NOMO-1 treated with dmso at 0.1 percent for 144 hours (cell line): ENCODE measurements at regions not wholly inside any gene's neighbourhood (a gene's known extent, or its start where the extent isn't known, plus 50 kb on each side); places are given as distances from the start of the nearest gene placed in this dataset.
"Not testable (repeated sequence)": the region's sequence is repeated elsewhere in the genome, so short reads cannot be mapped to it uniquely, and the experiment has no call there.

Source experiments
- DNase-seq: peaks from one replicate; lab custom pipeline; 2025; ENCODE audit not compliant: unreplicated experiment; lab: John Stamatoyannopoulos, UW

DNA sequence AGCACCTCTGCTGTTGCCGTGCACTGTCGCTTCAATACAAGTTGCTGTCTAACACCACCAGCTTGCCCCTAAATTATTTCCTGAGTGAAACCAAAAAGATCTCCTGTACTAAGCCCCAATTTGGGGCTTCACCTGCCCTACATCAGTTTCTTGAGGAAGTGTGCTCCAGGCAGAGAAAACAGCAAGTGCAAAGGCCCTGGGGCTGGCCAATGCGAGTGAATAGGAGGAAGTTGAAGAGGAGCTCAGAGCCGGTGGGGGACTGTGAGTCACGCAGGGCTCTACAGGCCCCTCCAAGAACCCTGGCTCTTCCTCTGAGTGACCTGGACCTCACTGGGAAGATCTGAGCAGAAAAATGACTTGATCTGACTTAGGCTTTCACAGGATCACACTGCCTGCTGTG is 117.2 kb downstream of the IPO8 start:
- no peak for DNase-seq

DNA sequence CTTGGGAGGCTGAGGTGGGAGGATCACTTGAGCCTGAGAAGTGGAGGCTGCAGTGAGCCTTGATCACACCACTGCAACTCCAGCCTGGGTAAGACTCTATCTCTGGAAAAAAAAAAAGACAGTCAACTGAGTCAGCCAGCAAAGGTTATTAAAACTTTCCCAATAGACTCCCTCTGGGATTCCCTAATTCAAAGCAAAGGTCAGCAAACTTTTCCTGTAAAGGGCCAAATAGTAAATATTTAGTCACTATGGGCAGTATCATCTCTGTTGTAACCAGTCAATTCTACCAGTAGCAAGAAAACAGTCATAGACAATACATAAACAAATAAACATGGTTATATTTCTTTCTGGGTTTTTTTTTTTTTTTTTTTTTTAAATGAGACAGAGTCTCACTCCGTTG is 122.5 kb downstream of the IPO8 start:
- no peak for DNase-seq

DNA sequence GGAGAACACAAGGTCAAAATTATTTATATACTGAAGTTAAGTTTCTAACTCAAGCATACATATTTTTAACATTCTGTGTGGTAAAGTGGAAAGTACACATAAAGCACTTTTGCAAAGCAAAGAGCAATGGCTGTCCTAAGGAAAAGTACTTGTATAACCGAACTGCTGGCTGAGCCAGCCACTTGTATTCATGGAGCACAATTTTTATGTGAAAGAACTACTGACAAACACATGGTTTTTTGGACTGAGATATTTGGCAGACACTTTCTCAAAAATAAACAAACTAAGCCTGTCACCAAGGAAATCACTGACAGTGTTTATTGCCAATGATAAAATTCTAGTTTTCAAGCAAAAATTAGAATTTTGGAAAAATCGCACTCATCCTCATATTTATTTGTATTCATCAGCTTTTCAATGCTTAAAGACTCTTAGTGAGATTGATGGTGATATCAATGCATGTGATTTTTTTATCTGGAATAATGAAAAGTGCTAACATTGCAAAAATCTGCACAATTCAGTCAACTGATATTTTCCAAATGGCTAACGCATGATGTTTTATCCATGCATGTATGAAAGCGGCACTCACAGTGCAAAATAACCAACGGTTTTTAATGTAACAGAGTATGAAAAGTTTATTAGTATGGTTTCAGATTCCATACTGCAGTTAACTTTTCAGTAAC is 125.3 kb downstream of the IPO8 start:
- no peak for DNase-seq

DNA sequence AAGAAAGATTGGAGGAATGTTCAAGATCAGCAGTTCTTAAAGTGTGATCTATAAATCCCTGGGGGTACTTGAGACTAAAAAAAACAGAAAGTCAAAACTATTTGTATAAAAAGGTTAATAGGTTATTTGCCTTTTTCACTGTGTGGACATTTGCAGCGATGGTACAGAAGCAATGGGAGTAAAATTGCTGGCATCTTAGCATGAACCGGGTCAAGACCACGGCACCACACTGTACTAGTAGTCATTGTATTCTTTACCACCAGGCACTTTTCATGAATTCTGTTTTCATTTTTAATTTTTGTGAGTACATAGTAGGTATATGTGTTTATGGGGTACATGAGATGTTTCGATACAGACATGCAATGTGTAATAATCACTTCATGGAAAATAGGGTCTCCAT is 126.2 kb downstream of the IPO8 start:
- no peak for DNase-seq

DNA sequence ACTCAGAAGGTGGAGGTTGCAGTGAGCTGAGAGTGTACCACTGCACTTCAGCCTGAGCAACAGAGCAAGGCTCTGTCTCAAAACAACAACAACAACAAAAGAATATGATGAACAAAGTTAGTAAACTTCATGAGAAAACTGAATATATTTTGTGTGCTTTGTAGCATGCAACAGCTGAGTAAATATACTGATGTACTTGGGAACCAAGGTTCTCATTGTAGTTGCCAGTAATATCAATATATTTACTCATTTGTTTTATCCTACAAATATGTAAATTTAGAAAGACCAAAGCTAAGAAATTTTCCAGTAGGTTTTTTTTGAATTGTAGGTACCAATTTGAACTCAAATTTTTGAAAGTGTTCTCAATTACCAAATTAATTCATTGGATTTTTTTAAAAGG is 127.2 kb downstream of the IPO8 start:
- no peak for DNase-seq

DNA sequence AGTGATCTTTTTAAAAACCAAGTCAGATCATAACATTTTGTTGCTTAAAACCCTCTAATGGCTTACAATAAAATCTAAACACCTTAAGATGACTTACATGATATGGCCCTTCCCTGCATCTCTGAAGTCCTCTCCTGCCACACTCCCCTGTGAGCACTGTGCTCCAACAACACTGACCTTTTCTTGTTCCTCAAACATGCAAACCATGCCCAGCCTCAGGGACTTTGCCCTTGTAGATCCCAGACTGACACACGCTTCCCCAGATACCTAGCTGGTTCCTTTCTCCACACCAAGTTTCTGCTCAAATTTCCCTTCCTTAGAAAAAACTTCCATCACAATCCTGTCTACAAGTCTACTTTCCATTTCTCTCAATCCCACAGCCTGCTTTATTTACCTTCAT is 128.6 kb downstream of the IPO8 start:
- no peak for DNase-seq

DNA sequence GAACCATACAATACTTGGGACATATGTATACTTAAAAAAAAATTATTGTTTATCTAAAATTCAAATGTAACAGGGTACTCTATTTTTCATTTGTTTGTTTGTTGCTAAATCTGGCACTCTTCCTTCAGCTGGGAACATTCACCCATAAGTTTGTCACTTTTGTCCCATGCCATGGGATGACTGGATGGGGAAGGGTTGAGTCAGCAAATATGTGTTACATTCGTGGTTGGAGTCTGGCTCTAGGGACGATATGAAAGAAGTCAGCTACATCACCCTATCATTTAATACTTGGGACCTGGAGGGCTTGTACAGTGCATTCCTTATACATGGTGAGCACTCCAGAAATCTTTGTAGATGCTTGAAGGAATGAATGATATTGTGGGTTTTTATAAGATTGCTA is 131.3 kb downstream of the IPO8 start:
- DNase-seq, result no peak

DNA sequence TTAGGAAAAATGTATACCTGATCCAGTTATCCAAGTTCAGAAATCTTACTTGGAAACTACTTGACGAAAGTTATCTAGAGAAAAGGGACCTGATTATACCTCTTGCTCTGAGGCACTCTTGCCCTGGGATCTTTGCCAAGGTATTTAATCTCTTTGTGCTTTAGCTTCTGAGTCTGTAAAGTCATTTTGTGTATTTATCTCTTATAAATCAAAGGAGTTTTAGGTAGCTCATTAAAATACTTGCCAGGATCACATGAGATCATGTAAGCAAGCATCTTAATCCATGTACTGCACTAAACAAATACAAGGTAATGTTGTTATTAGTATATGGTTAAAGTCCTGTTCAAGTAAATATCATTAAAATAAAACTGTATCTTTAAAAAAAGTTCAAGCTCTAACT is 147.5 kb downstream of the IPO8 start:
- no peak for DNase-seq

DNA sequence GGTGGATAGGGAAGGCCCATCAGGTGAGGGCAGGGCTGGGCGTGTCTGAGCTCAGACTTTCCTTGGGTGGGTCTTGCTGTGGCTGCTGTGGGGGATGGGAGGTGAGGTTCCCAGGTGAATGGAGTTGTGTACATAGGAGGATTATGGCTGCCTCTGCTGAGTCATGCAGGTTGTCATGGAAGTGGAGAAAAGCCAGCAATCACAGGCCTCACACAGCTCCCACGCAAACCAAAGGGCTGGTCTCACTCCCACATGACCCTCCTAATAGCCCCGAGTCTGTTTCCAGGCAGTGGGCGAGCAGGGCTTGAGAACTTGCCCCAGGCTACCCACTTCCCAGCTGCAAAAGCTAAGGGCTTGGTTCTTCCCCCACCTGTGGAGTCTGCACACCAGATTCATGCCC is 149.5 kb downstream of the IPO8 start:
- DNase-seq, result no peak

DNA sequence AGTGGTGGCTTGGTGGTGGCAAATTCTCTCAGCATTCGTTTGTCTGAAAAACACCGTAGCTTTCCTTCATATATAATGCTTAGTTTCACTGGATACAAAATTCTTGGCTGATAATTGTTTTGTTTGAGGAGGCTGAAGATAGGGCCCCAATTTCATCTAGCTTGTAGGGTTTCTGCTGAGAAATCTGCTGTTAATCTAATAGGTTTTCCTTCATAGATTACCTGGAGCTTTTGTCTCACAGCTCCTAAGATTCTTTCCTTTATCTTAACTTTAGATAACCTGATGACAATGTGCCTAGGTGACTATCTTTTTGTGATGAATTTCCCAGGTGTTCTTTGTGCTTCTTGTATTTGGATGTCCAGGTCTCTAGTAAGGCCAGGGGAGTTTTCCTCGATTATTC is 151.0 kb downstream of the IPO8 start:
- not testable (repeated sequence) for DNase-seq

DNA sequence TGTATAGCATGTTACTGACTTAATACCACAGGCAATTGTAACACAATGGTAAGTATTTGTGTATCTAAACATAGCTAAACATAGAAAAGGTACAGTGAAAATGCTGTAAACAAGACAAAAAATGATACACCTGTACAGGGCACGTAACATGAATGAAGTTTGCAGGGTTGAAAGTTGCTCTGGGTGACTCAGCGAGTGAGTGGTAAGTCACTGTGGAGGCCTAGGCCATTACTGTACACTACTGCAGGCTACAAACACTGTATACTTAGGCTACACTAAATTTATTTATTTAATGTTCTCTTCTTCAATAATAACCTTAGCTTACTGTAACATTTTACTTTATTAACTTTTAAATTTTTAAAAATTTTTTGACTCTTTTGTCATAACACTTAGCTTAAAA is 158.4 kb downstream of the IPO8 start:
- no peak for DNase-seq

DNA sequence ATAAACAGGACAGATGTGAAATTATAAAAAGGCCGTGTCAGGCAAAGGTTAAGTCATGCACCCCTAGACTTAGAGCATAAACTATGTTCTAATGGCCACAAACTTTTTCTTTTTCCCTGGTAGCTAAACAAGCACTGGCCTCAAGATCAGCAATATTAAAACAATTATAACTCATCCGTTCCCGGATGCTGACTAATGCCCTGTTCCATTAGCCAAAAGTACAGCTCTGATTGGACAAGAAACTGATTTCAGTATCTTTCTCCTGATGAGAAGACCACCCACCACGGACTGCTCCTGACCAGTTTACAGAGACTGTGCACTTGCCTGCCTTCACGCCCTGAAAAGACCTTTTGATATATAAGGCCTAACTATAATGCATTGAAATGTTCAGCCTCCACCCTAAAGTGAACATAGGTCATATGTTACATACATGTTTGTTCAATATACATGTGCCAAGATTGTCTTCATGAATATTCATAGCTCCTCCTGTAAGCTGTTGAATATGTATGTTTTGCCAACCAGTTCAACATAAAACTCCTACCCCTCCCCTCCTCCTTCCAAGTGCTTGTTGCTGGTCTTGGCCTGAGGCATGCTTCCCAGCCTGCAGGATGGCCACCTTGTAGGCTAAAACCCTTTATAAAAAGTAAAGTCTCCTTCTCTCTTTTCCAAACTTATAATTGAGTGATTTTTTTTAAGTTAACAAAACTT is 162.0 kb downstream of the IPO8 start:
- no peak for DNase-seq

DNA sequence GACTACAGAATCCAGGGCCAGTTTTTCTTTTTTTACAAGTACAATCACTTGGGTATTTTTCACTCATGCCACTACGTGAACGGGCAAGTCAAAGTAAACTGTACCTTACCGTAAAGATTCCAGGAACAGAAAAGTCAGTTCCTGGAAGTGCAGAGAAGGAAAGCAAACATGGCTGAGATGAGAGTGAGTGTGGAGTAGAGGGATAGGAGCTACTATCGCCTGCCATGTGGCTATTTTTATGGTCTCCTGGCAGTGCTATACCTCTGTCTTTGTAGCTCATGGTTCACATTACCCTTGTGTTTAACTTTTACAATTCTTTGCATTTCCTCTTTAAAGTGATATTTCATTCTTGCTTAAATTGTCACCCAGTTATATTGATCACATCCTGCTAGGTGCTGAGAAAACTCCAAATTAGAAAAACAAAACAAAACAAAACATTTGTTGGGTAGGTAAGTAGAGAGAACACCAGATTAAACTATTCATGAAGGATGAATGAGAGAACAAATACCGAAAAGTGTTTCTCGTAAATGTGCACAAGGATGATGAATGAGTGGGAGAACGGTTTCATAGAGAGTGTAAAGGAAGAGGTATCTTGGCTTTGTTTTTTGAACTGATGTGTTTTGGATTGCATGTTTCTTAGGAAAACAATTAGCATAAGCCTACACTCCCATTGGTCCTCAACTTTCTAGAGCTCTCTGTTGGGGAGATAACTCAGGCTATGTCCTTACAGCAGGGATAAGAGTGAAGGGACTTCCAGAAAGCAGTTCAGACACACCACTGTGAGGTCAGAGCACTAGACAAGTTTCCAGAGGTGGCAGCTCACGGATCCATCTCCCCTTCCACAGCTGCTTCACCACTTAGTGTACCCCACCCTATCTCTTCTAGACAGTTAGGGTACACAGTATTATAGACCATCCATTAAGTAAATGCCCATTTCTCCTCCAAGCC is 163.7 kb downstream of the IPO8 start:
- no peak for DNase-seq

DNA sequence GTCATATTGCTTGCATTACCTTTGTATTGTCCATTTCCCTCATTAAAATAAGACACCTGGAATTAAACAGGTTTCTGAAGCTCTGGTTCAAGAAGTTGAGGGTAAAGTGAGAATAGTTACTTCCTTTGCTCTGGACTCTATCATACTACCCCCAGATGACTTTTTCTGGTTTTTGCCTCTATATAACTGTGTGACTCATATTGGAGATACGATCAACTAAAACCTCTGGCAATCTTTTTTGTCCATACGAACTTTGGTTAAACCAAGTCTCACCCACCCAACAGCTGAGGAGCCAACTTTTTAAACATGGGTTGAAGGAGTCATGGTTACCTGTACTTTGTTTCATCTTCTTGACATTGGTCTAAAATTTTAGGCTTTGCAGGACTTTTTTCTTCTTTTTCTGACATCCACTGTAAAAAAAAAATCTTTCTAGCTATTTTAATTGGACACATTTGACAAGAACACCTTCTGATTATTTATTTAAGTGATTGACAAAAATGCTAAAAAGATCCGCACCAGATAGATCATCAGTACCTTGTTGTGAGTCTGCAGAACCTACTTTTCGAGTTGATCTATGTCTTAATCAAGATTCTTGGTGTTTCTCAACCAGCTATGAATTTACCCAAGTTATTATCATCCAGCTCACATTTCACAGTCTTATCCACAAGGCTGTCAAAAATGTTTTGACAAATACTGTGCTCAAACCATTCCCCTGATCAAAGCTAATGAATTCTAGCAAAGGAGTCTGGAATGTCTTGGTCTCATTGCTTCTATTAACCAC is 166.0 kb downstream of the IPO8 start:
- DNase-seq, result no peak

DNA sequence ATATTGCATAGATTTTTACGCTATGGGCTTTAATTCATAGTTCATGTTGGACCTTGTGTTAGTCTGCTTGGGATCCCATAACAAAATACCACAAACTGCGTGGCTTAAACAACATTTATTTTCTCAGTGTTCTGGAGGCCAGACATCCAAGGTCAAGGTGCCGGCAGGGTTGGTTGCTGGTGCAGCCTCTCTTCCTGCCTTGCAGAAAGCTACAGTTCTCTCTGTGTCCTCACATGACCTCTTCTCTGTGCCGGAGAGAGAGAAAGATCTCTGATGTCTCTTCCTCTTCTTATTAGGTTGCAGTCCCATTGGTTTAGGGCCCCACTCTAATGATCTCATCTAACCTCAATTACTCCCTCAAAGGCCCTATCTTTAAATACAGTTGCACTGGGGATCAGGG is 170.5 kb downstream of the IPO8 start:
- DNase-seq, result no peak

DNA sequence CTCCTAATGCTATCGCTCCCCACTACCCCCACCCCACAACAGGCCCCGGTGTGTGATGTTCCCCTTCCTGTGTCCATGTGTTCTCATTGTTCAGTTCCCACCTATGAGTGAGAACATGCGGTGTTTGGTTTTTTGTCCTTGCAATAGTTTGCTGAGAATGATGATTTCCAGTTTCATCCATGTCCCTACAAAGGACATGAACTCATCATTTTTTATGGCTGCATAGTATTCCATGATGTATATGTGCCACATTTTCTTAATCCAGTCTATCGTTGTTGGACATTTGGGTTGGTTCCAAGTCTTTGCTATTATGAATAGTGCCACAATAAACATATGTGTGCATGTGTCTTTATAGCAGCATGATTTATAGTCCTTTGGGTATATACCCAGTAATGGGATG is 175.4 kb downstream of the IPO8 start:
- DNase-seq, result not testable (repeated sequence)

DNA sequence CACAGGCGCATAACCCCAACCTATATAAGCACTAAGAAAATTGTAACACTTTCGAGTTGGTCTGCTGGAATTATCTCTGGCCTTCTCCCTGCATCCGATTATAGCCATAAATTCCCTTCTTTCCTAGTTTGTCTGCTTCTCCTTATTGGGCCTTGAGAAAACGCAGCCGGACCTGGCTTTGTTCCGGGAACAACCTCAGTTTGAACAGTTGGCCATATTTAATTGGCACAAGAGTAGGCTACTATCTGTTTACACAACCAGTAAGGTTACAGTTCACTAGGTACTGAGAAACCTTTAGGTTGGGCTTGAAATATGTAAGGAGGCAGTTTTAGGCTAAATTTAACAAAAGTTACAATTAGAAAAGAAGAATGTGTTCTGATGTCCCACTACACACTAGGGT is 176.1 kb downstream of the IPO8 start:
- no peak for DNase-seq

DNA sequence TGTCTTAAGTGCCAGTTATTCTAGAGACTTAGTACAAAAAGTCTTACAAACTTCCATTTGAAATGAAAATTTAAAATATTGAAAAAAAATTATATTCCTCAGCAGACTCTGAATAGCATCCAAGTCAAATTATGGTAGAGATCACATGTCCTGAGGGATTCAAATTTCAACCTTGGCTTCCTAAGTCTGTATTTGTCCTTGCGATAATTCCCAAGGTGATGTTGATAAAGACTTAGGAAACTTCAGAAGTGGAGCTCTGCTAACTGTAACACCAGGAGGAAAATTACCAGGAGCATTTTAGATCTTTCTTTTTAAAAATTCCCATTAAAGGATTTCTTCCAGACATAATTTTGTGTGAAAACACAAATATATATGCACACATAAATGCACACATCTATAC is 178.3 kb downstream of the IPO8 start:
- no peak for DNase-seq

DNA sequence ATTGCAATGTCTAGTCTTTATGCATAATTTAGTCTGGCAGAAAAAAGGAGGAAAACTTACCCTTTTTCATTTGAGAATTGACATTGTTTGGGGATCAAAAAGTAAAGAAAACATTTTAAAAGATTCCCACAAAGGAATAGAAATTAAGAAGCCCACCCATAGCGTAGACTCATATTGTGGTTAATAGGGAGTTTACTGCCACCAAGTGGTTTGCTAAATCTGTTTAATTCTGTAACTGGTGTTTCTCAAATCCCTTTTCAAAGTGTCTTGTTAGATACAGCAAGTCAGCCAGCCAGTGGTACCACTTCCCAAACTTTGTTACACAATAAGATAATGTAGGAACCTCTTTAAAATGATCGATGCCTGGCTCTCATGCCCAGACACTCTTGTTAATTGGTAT is 180.3 kb downstream of the IPO8 start:
- no peak for DNase-seq

DNA sequence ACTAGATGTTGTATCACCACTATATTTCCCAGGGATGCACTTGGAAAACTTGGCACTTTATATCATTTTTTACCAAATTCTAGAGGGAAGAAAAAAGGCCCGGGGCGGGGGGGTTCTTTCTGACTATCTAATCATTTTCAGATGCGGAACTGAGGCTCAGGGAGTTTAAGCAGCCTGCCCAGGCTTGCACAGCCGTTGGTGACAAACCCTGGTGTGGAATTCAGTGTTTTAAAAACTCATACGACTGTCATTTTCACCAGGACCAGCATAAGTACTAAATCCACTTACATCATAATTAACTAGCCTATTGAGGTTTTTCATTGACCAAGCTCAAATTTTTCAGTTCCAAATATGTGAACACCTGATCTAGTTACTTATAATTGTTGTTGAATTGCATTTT is 181.0 kb downstream of the IPO8 start:
- DNase-seq, result no peak
